Stimulated activated CD4-positive, alpha-beta T cell treated with anti-CD3 and anti-CD28 coated beads, Interleukin-12 subunit alpha, Interleukin-12 subunit beta, amount 100 ng/mL, for 48 hours (primary cell): ENCODE measurements at regions not wholly inside any gene's neighbourhood (a gene's known extent, or its start where the extent isn't known, plus 50 kb on each side); places are given as distances from the start of the nearest gene placed in this dataset.

Source experiments
- DNase-seq, 3 donors: peaks; one replicate each; pipeline ENCODE4 v3.0.0-alpha.2; 2020; ENCODE audit warnings: low read depth in 2 of 3, low spot score in 1 of 3

- DNase-seq, result no peak
These were observed 64.0 kb upstream of the GPRIN3 start for GRCh38 chr4:89371614-89372013.

DNA sequence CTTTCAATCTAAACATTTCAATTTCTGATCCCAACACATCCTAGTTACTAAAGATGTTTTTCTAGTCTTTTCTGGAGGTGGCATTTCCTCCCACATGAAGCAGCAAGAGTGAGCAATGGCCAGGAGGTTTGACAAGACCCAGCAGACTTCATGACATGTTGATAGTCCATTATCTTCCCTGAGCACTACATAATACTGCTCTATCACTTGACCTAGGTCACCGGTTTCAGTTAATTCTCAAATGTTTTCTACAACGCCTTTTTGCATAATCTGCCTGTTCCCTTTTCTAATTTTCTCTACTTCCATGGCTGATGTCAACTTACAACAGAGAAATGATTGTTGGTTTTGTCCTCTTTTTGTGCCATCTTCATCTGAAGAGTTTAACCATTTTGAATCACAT is 62.0 kb upstream of the GPRIN3 start:
- no peak for DNase-seq

- no peak for DNase-seq
These were observed 61.3 kb upstream of the GPRIN3 start for GRCh38 chr4:89368861-89369260.

DNA sequence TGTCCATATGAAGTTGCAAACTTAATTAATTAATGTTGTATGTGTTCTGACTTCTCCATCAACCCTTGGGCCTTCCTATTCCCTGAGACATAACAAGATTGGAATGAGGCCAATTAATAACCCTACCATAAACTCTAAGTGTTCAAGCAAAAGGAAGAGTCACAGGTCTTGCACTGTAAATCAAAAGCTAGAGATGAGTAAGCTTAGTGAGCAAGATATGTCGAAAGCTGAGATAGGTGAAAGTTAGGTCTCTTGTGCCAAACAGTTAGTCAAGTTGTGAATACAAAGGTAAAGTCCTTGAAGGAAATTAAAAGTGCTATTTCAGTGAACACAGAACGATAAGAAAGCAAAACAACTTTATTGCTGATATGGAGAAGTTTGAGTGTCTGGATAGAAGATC is 58.2 kb upstream of the GPRIN3 start:
- DNase-seq, result no peak

- no peak for DNase-seq
These were observed 57.8 kb upstream of the GPRIN3 start for GRCh38 chr4:89365375-89365774.

GRCh38 chr4:89364541-89364940 is 56.9 kb upstream of the GPRIN3 start:
- no peak for DNase-seq

DNA sequence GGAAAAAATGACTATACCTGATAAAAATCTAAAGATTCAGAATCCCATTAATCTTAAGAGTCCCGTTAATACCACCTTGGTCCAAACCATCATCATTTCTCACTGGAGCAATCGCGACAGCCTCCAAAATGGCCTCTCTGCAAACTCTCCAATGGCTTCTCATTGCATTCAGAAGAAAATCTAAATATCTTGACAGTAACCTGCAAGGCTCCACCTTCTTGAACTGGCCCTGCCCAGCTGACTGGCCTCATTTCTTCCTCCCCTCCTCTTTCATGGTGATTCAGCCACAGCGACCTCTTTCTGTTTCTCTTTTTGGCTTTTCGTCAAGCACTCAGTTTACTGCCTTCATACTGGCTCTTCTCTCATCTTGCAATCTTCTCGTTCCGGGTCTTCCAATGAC is 56.2 kb upstream of the GPRIN3 start:
- no peak for DNase-seq

DNA sequence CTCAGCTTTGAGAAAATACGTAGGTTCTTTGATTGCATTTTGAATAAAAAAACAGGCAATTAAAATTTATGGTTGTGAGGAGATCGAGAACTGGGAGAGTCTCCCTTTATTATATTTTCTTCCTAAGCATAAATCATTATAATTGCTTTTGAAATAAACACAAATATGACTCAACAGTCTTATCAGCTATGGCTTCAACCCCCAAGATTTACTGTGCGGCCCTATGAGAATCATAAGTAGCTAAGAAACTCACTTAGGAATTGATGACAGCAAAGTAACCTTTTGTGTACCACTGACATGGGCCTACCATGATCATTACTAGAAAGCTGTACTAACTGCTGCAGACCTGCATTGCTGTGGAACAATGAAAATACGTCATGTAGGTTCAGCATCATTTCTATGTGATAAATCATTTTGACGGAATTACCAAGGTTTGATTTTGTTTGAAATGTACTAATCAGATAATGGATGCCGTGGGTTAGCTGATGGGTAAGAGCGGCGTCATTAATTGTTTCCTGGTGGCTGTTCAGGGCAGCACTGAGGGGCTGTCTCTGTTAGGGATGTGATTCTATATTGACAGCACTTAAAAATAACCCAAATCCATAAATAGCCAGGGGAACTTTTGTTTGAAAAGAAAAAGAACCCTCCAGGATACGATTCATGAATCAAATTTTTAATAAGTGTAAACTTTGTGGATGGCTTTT is 51.5 kb upstream of the GPRIN3 start:
- no peak for DNase-seq

DNA sequence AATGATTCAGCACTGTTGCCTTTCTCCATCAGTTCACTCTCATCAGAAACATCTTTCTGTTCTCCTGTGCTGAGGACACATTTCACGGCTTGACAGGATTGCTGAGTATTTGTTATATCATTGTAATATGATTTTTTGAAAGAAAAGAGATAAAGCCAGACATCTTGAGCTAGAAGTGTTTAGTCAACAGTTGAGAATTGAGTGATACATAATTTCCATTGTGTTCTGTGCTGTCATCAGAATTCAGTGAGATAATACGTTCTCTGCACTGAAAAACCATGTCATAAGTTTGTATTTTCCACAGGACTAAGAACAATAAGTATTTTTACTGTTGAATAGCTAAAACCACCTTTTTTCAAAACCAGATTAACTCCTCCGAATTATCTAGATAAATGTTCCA is 50.2 kb upstream of the GPRIN3 start:
- DNase-seq, result no peak
